Fibroblast of skin of right biceps (primary cell): ENCODE measurements at regions not wholly inside any gene's neighbourhood (a gene's known extent, or its start where the extent isn't known, plus 50 kb on each side); places are given as distances from the start of the nearest gene placed in this dataset.
A peak's percentile ranks its signal among the peaks of the same experiment; 100 is the strongest.
"Not testable (repeated sequence)": the region's sequence is repeated elsewhere in the genome, so short reads cannot be mapped to it uniquely, and the experiment has no call there.

ENCODE experiments used
- DNase-seq: peaks from one replicate; pipeline ENCODE4 v3.0.0-alpha.2; 2013

GRCh38 chr7:12893292-12893691 lies 205.9 kb downstream of the ARL4A start:
- peak; percentile 5 for DNase-seq

- no peak for DNase-seq
Measured at GRCh38 chr7:12895296-12895695, 207.9 kb downstream of the ARL4A start.

GRCh38 chr7:12896316-12896715 lies 208.9 kb downstream of the ARL4A start:
- DNase-seq, result no peak

GRCh38 chr7:12898004-12898403 lies 210.6 kb downstream of the ARL4A start:
- DNase-seq, result no peak

GRCh38 chr7:12898620-12899019 lies 211.2 kb downstream of the ARL4A start:
- DNase-seq, result no peak

GRCh38 chr7:12905671-12906070 lies 218.2 kb downstream of the ARL4A start:
- DNase-seq, result no peak

GRCh38 chr7:12907774-12908173 lies 220.3 kb downstream of the ARL4A start:
- no peak for DNase-seq

- no peak for DNase-seq
Measured at GRCh38 chr7:12909483-12909882, 222.1 kb downstream of the ARL4A start.

- DNase-seq, result no peak
Measured at GRCh38 chr7:12911053-12911452, 223.6 kb downstream of the ARL4A start.

- DNase-seq, result no peak
Measured at GRCh38 chr7:12913002-12913401, 225.6 kb downstream of the ARL4A start.

GRCh38 chr7:12917801-12918200 lies 230.4 kb downstream of the ARL4A start:
- no peak for DNase-seq

- DNase-seq, result no peak
Measured at GRCh38 chr7:12921751-12922345, 234.4 kb downstream of the ARL4A start.

- peak; percentile 9 for DNase-seq
Measured at GRCh38 chr7:12923971-12924370, 236.5 kb downstream of the ARL4A start.

- no peak for DNase-seq
Measured at GRCh38 chr7:12926206-12926605, 238.8 kb downstream of the ARL4A start.

GRCh38 chr7:12927635-12928434 lies 240.4 kb downstream of the ARL4A start:
- DNase-seq, result no peak

GRCh38 chr7:12929476-12930140 lies 242.2 kb downstream of the ARL4A start:
- peak; percentile 3 for DNase-seq

GRCh38 chr7:12930534-12930933 lies 243.1 kb downstream of the ARL4A start:
- no peak for DNase-seq

- DNase-seq, result not testable (repeated sequence)
Measured at GRCh38 chr7:12931465-12931864, 244.0 kb downstream of the ARL4A start.

GRCh38 chr7:12939694-12940093 lies 252.3 kb downstream of the ARL4A start:
- no peak for DNase-seq

- DNase-seq, result no peak
Measured at GRCh38 chr7:12941512-12941911, 254.1 kb downstream of the ARL4A start.

- DNase-seq, result no peak
Measured at GRCh38 chr7:12942609-12943008, 255.2 kb downstream of the ARL4A start.

GRCh38 chr7:12943781-12944180 lies 256.3 kb downstream of the ARL4A start:
- DNase-seq, result no peak

- DNase-seq, result no peak
Measured at GRCh38 chr7:12945901-12946300, 258.5 kb downstream of the ARL4A start.

GRCh38 chr7:12947465-12947864 lies 260.0 kb downstream of the ARL4A start:
- DNase-seq, result no peak
